Heart right ventricle (tissue), 16 donors: ENCODE measurements at regions not wholly inside any gene's neighbourhood (a gene's known extent, or its start where the extent isn't known, plus 50 kb on each side); places are given as distances from the start of the nearest gene placed in this dataset.

Experiments used
- ATAC-seq, 8 donors: fragments of 200-7000 bp; cut with Tn5 transposase; one replicate each; pipeline ENCODE4 v1.9.1; 2020; ENCODE audit warnings: mild to moderate bottlenecking in 8 of 8, moderate library complexity in 8 of 8, moderate number of reproducible peaks in 1 of 8
- DNase-seq, 2 donors: peaks; one replicate each; pipeline ENCODE4 v3.0.0-alpha.2; 2020
- H3K27ac ChIP-seq, 10 donors: fragments of 200-600 bp; sonication (generic) in 2 of 10; one replicate each; pipeline versions ENCODE4 v1.5.0 to v1.8.0; 2020 to 2022; ENCODE audit warnings: mild to moderate bottlenecking in 3 of 10
- H3K27me3 ChIP-seq, 7 donors: fragments of 200-600 bp; one replicate each; pipeline ENCODE4 v1.8.0; 2021 to 2022; ENCODE audit warnings: mild to moderate bottlenecking in 2 of 7
- H3K36me3 ChIP-seq, 9 donors: fragments of 200-600 bp; sonication (generic) in 1 of 9; one replicate each; pipeline versions ENCODE4 v1.5.0 to v1.8.0; 2020 to 2022; ENCODE audit warnings: mild to moderate bottlenecking in 2 of 9
- H3K4me1 ChIP-seq, 9 donors: fragments of 200-600 bp; sonication (generic) in 1 of 9; one replicate each; pipeline versions ENCODE4 v1.5.0 to v1.8.0; 2020 to 2022; ENCODE audit warnings: mild to moderate bottlenecking in 4 of 9
- H3K4me3 ChIP-seq, 10 donors: fragments of 200-600 bp; sonication (generic) in 2 of 10; one replicate each; pipeline versions ENCODE4 v1.5.0 to v1.8.0; 2020 to 2022; ENCODE audit warnings: mild to moderate bottlenecking in 7 of 10, moderate library complexity in 2 of 10
- H3K9me3 ChIP-seq, 11 donors: fragments of 200-600 bp in 10 of 11; sonication (generic) in 2 of 11; one replicate each; pipeline versions ENCODE4 v1.5.0 to v1.8.0; 2013 to 2022; ENCODE audit warnings: mild to moderate bottlenecking in 2 of 11, control low read depth in 1 of 11, moderate library complexity in 1 of 11
- WGBS, 2 donors: extraction: QIAGEN DNeasy Blood & Tissue Kit; methylation state at CpG; one replicate each; pipeline ENCODE4 v1.1.7; 2013; ENCODE audit warnings: inconsistent platforms in 1 of 2; 5-methylcytosine and 5-hydroxymethylcytosine counted together
- intact Hi-C, 10 donors: fragments of 100-400 bp; cut with DNase I; formaldehyde crosslinking; loops; one replicate each; pipeline versions ENCODE4 v1.11.1 to v1.14.2; 2022
- TF ChIP-seq, protein P1 (sequence below), 9 donors: fragments of 200-600 bp; sonication (generic) in 2 of 9; IDR thresholded peaks; one replicate each; pipeline versions ENCODE4 v1.5.0 to v1.8.0; 2021 to 2022; ENCODE audit warnings: antibody characterized with exemption in 9 of 9, mild to moderate bottlenecking in 5 of 9, moderate library complexity in 1 of 9
- donor health status: Arrhythmogenic right ventricular cardiomyopathy.
- donor health status: ischemic (EF 13 %, LVEDD 7.1; RV severe dilation, severe dysfunction).
- donor health status: healthy with polysubstance abuse.
- donor health status: DM: no; HTN: yes; CAD: no.
- donor health status: DM: no; HTN: no; CAD: no.
- donor health status: ischemic (EF 25% LVEDD 6.9; RV normal size, moderate dysfunction).
- donor health status: ischemic (EF 25% LVEDD 5.7; RV mildly dilated, moderate dysfunction).
- donor health status: healthy.
- donor health status: DM: yes; HTN: yes; CAD: no.
- donor health status: Ischemic cardiomyopathy.
- donor health status: ischemic (EF 35%, LVEDD 5.7; RV mildly dilated, moderate dysfunction).
- donor health status: nonischemic (EF 11% LVEDD 7.7; RV severe dilation, severe dysfunction).
- donor health status: DM: yes; HTN: yes; CAD: no.
- donor health status: PGD.
- donor health status: ischemic (EF 29% LVEDD 5.4; RV normal size, mild dysfunction).
- donor health status: nonischemic (EF 23%, LVEDD 6.1; RV moderate dilation, normal function).

DNA sequence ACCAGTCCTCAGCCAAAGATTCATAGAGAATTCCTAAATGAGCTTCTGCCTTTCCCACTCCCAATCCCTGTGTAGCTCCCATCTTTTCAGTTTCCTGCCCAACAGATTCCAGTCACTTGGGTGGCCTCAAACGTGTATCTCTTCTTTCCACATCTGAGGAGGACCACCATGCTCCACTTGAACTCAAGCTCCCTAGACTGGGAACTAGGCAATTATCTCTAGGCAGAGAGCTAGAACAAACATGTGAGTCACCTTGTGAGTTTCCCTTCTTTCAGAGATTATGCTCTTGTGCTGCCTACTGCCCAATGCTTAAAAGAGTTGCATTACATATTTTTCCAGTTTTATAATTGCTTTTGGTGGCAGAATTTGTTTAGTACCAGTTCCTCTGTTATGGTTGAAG, 178.0 kb downstream of the MDFIC start:
- H3K9me3 ChIP-seq, result no peaks in the 10 kb centered on the region
- intact Hi-C loops, result no loop called here
- no peaks in the 10 kb centered on the region for H3K27me3 ChIP-seq
- ATAC-seq (peak in 1 of 8 donors; percentile 62), DNase-seq (no peak)
- peaks cover 0 to 3% (median 0%) of the 10 kb centered on the region in 9 donors for H3K4me1 ChIP-seq
- no peaks in the 10 kb centered on the region for H3K36me3 ChIP-seq
- no peak overlapping the region for H3K27ac ChIP-seq
- TF ChIP-seq, protein P1, sequence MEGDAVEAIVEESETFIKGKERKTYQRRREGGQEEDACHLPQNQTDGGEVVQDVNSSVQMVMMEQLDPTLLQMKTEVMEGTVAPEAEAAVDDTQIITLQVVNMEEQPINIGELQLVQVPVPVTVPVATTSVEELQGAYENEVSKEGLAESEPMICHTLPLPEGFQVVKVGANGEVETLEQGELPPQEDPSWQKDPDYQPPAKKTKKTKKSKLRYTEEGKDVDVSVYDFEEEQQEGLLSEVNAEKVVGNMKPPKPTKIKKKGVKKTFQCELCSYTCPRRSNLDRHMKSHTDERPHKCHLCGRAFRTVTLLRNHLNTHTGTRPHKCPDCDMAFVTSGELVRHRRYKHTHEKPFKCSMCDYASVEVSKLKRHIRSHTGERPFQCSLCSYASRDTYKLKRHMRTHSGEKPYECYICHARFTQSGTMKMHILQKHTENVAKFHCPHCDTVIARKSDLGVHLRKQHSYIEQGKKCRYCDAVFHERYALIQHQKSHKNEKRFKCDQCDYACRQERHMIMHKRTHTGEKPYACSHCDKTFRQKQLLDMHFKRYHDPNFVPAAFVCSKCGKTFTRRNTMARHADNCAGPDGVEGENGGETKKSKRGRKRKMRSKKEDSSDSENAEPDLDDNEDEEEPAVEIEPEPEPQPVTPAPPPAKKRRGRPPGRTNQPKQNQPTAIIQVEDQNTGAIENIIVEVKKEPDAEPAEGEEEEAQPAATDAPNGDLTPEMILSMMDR (IDR thresholded peaks at IDR 0.05), result no peak
- 23 to 33% methylated on average over 1 of the region's 1 CpG for WGBS, 2 donors
- H3K4me3 ChIP-seq, result no peak overlapping the region

DNA sequence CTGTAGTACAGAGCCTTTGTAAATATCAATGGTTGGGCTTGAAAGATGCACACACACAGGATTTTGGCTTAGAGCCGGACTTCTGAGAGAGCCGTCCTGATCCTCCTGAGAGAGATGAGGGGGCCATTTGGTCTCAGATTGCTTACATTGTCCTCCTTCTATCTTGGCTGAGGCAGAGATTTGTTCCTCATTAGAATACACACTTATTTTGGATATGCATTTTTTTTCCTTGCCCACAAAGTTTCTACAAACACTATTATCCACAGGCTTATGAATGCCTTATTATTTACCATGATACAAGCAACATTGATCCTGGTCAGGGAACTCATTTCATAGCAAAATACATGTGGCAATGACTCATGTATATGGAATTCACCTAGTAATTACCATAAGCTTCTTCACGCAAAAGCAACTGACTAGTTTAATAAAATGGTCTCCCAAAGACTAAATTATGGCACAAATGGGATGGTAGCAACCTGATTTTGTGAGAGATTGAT, 175.3 kb downstream of the MDFIC start:
- TF ChIP-seq, protein P1 (IDR thresholded peaks at IDR 0.05), result no peak
- Histone ChIP-seq H3K4me1 (peaks cover 0 to 3% (median 0%) of the 10 kb centered on the region in 9 donors), H3K27ac (no peak overlapping the region), H3K9me3 (no peaks in the 10 kb centered on the region), H3K27me3 (no peaks in the 10 kb centered on the region), H3K36me3 (no peaks in the 10 kb centered on the region), H3K4me3 (no peak overlapping the region)
- WGBS, 2 donors, result 55 to 63% methylated on average over 3 of the region's 3 CpGs
- ATAC-seq, result no peak
- intact Hi-C loops, result no loop called here
- DNase-seq, result no peak

DNA sequence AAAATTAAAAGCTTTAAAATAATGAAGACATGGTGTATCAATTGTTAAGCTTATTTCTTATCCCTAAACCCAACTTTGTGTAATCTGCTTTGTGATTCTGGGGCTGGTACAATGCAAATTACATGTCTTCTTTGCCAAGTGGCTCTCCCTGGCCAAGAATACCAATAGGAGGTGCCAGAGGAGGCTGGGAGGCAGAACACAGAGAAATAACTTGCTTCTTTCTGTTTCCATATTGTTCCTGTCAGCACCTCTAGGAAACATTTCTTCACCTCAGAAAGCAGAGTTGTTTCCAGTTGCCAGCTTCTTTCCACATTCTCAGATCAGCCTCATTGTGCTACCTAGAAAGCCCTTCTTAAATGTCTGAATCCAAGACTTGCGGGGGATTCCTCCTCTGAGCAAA, 174.4 kb downstream of the MDFIC start:
- TF ChIP-seq, protein P1 (IDR thresholded peaks at IDR 0.05), result no peak
- no peak for DNase-seq
- Histone ChIP-seq H3K27ac (no peak overlapping the region), H3K9me3 (no peaks in the 10 kb centered on the region), H3K36me3 (no peaks in the 10 kb centered on the region), H3K4me3 (no peak overlapping the region), H3K27me3 (no peaks in the 10 kb centered on the region), H3K4me1 (peaks cover 0 to 3% (median 0%) of the 10 kb centered on the region in 9 donors)
- 90 to 91% methylated on average over 1 of the region's 1 CpG for WGBS, 2 donors
- intact Hi-C loops, result no loop called here
- ATAC-seq, result no peak

DNA sequence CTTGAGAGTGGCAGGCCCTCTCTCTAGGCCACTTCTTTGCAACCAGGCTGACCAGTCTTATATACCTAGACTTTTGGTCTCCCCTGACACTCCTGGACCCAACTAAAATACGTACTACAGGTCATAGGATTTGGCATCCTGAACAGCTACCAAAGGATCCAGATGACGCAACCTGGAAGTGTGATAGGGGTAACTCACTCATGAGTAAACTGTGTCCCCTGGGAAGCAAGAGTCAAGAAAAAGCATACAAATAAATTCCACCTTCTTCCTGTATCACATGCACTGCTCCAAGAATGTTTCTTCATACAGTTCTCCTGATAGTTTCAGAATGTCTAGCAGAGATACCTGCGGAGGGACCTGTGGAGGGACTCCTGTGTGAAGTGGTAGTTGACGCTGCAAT, 172.3 kb downstream of the MDFIC start:
- ATAC-seq (no peak), DNase-seq (no peak)
- no peak overlapping the region for H3K27ac ChIP-seq
- no peaks in the 10 kb centered on the region for H3K9me3 ChIP-seq
- H3K27me3 ChIP-seq, result no peaks in the 10 kb centered on the region
- no peak overlapping the region for H3K4me3 ChIP-seq
- H3K36me3 ChIP-seq, result no peaks in the 10 kb centered on the region
- peaks cover 0 to 5% (median 0%) of the 10 kb centered on the region in 9 donors for H3K4me1 ChIP-seq
- WGBS, 2 donors, result 85 to 91% methylated on average over 4 of the region's 4 CpGs
- TF ChIP-seq, protein P1 (IDR thresholded peaks at IDR 0.05), result no peak
- intact Hi-C loops, result no loop called here
